Heart left ventricle (tissue), 16 donors: ENCODE measurements at regions not wholly inside any gene's neighbourhood (a gene's known extent, or its start where the extent isn't known, plus 50 kb on each side); places are given as distances from the start of the nearest gene placed in this dataset.

ENCODE experiments used
- ATAC-seq, 4 donors: fragments of 200-7000 bp; cut with Tn5 transposase; one replicate each; pipeline ENCODE4 v1.9.1; 2020 to 2022; ENCODE audit warnings: moderate library complexity in 4 of 4, mild to moderate bottlenecking in 3 of 4, moderate number of reproducible peaks in 1 of 4
- DNase-seq, 5 donors: peaks; one replicate each; pipeline ENCODE4 v3.0.0-alpha.2; 2020
- H3K27ac ChIP-seq, 12 donors: fragments of 200-600 bp; sonication (generic) in 4 of 12; one replicate each; pipeline versions ENCODE4 v1.5.0 to v1.8.0; 2016 to 2022; ENCODE audit warnings: mild to moderate bottlenecking in 2 of 12
- H3K27me3 ChIP-seq, 9 donors: fragments of 200-600 bp; sonication (generic) in 2 of 9; one replicate each; pipeline versions ENCODE4 v1.5.1 to v1.8.0; 2016 to 2022; ENCODE audit warnings: mild to moderate bottlenecking in 3 of 9
- H3K36me3 ChIP-seq, 9 donors: fragments of 200-600 bp; sonication (generic) in 2 of 9; one replicate each; pipeline versions ENCODE4 v1.5.0 to v1.8.0; 2018 to 2022; ENCODE audit warnings: mild to moderate bottlenecking in 2 of 9
- H3K4me1 ChIP-seq, 12 donors: fragments of 200-600 bp; sonication (generic) in 4 of 12; one replicate each; pipeline versions ENCODE4 v1.5.0 to v1.8.0; 2016 to 2022; ENCODE audit warnings: mild to moderate bottlenecking in 3 of 12
- H3K4me3 ChIP-seq, 12 donors: fragments of 200-600 bp; sonication (generic) in 4 of 12; one replicate each; pipeline versions ENCODE4 v1.5.0 to v1.8.0; 2017 to 2022; ENCODE audit warnings: mild to moderate bottlenecking in 9 of 12, moderate library complexity in 4 of 12
- H3K9me3 ChIP-seq, 12 donors: fragments of 200-600 bp; sonication (generic) in 4 of 12; one replicate each; pipeline versions ENCODE4 v1.5.0 to v1.8.0; 2016 to 2022; ENCODE audit warnings: mild to moderate bottlenecking in 1 of 12
- POLR2A ChIP-seq, 2 donors: fragments of 450-650 bp; IDR thresholded peaks; one replicate each; pipeline ENCODE4 v1.6.1; 2017; ENCODE audit warnings: antibody characterized with exemption in 2 of 2, mild to moderate bottlenecking in 2 of 2, moderate library complexity in 2 of 2
- WGBS, 4 donors: extraction: QIAGEN DNeasy Blood & Tissue Kit in 2 of 4; methylation state at CpG; one replicate each; pipeline versions ENCODE4 v1.1.5 to v1.1.7; 2013 to 2018; 5-methylcytosine and 5-hydroxymethylcytosine counted together
- intact Hi-C, 10 donors: fragments of 100-400 bp; cut with DNase I; formaldehyde crosslinking; loops; one replicate each; pipeline versions ENCODE4 v1.11.1 to v1.14.2; 2022
- TF ChIP-seq, protein P1 (sequence below), 12 donors: fragments of 200-600 bp; sonication (generic) in 4 of 12; IDR thresholded peaks; one replicate each; pipeline versions ENCODE4 v1.5.0 to v1.8.0; 2018 to 2022; ENCODE audit warnings: antibody characterized with exemption in 12 of 12, mild to moderate bottlenecking in 5 of 12
- donor health status: ischemic (EF 13 %, LVEDD 7.1; RV severe dilation, severe dysfunction).
- donor health status: healthy with polysubstance abuse.
- donor health status: DM: no; HTN: yes; CAD: no.
- donor health status: DM: no; HTN: no; CAD: no.
- donor health status: ischemic (EF 25% LVEDD 6.9; RV normal size, moderate dysfunction).
- donor health status: ischemic (EF 25% LVEDD 5.7; RV mildly dilated, moderate dysfunction).
- donor health status: healthy.
- donor health status: DM: yes; HTN: yes; CAD: no.
- donor health status: ischemic (EF 35%, LVEDD 5.7; RV mildly dilated, moderate dysfunction).
- donor health status: nonischemic (EF 11% LVEDD 7.7; RV severe dilation, severe dysfunction).
- donor health status: DM: yes; HTN: yes; CAD: no.
- donor health status: PGD.
- donor health status: ischemic (EF 29% LVEDD 5.4; RV normal size, mild dysfunction).
- donor health status: nonischemic (EF 23%, LVEDD 6.1; RV moderate dilation, normal function).

DNA sequence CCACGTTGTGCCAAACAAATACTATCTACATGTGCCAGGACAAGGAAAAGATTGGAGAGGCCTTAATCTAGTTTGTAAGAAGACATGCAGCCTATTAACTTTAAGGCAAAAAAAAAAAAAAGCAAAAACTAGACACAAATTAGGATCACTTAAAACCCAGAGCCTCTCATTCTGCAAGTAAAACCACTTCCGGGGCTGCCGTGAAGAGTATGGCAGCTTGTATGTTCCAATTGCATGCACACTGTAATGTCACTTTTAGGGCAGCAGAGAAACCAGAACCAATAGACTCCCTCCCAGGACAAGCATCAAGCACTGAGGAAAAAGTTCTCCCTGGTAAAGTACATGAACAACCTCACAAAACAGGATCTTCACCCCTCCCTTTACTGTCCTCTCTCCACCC lies 70.6 kb downstream of the RSL24D1 start:
- ATAC-seq (no peak), DNase-seq (no peak)
- 78 to 94% (median 88%) methylated on average over 3 of the region's 3 CpGs for WGBS, 4 donors
- H3K9me3 ChIP-seq, result peaks cover 0 to 3% (median 0%) of the 10 kb centered on the region in 12 donors
- H3K27ac ChIP-seq, result no peak overlapping the region
- no peak overlapping the region for H3K4me3 ChIP-seq
- intact Hi-C loops, result no loop called here
- H3K27me3 ChIP-seq, result peaks cover 0 to 4% (median 0%) of the 10 kb centered on the region in 9 donors
- TF ChIP-seq, protein P1, sequence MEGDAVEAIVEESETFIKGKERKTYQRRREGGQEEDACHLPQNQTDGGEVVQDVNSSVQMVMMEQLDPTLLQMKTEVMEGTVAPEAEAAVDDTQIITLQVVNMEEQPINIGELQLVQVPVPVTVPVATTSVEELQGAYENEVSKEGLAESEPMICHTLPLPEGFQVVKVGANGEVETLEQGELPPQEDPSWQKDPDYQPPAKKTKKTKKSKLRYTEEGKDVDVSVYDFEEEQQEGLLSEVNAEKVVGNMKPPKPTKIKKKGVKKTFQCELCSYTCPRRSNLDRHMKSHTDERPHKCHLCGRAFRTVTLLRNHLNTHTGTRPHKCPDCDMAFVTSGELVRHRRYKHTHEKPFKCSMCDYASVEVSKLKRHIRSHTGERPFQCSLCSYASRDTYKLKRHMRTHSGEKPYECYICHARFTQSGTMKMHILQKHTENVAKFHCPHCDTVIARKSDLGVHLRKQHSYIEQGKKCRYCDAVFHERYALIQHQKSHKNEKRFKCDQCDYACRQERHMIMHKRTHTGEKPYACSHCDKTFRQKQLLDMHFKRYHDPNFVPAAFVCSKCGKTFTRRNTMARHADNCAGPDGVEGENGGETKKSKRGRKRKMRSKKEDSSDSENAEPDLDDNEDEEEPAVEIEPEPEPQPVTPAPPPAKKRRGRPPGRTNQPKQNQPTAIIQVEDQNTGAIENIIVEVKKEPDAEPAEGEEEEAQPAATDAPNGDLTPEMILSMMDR (IDR thresholded peaks at IDR 0.05), result no peak
- no peak for TF ChIP-seq POLR2A (IDR thresholded peaks at IDR 0.05)
- H3K4me1 ChIP-seq, result peaks cover 0 to 4% (median 0%) of the 10 kb centered on the region in 12 donors
- no peaks in the 10 kb centered on the region for H3K36me3 ChIP-seq

DNA sequence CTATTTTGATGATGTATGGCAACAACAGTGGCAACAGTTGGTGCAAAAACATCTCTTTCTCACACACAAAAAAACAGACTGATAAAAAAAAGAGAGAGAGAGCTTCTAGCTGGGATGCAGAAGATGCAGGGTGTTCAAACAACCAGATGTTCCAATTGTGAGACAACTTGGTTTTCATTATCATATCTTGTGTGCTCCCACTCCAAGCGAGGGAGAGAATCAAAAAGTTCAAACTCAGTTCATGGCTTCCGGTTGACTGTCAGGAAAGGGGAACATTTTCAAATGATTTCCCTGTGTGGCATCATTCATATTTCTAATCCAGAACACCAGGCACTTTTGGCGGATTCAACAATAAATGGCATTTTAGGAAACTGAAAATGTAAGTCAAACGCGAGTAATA lies 72.1 kb downstream of the RSL24D1 start:
- Histone ChIP-seq H3K4me3 (no peak overlapping the region), H3K27me3 (peaks cover 0 to 4% (median 0%) of the 10 kb centered on the region in 9 donors), H3K27ac (no peak overlapping the region), H3K9me3 (no peaks in the 10 kb centered on the region), H3K36me3 (no peaks in the 10 kb centered on the region), H3K4me1 (peaks cover 0 to 4% (median 0%) of the 10 kb centered on the region in 12 donors)
- ATAC-seq, result no peak
- 51 to 63% (median 59%) methylated on average over 5 of the region's 5 CpGs for WGBS, 4 donors
- TF ChIP-seq, protein P1 (IDR thresholded peaks at IDR 0.05), result no peak
- no peak for TF ChIP-seq POLR2A (IDR thresholded peaks at IDR 0.05)
- intact Hi-C loops, result no loop called here
- DNase-seq, result no peak

DNA sequence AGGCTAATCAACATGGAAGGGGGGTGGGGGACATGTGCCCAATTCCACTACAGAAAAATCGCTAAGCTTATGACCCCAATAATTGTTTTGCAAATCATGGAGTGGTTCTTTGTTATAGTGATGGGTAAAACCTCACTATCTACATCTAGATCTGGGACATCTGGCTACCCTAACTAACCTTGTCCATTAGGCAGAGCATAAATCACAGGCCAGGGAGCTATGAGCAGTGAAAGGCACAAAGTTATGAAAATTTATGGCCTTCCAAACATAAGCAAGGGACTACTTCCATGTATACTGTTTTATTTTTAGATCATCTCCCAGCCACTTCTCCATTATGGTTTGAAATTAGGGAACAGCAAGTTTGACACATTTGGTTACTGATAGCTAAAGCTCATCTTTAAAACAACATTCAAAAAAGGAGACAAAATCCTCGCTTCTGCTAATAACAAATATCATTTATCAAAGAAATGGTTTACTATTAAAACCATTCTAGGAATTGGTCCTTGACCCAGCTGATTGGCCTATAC lies 78.3 kb downstream of the RSL24D1 start:
- H3K36me3 ChIP-seq, result no peaks in the 10 kb centered on the region
- no peak overlapping the region for H3K4me3 ChIP-seq
- DNase-seq (no peak), ATAC-seq (no peak)
- no peaks in the 10 kb centered on the region for H3K27me3 ChIP-seq
- intact Hi-C loops, result no loop called here
- H3K9me3 ChIP-seq, result no peaks in the 10 kb centered on the region
- no peaks in the 10 kb centered on the region for H3K4me1 ChIP-seq
- no peak for TF ChIP-seq POLR2A (IDR thresholded peaks at IDR 0.05)
- TF ChIP-seq, protein P1 (IDR thresholded peaks at IDR 0.05), result no peak
- 82 to 92% (median 89%) methylated on average over 2 of the region's 2 CpGs for WGBS, 4 donors
- no peak overlapping the region for H3K27ac ChIP-seq

DNA sequence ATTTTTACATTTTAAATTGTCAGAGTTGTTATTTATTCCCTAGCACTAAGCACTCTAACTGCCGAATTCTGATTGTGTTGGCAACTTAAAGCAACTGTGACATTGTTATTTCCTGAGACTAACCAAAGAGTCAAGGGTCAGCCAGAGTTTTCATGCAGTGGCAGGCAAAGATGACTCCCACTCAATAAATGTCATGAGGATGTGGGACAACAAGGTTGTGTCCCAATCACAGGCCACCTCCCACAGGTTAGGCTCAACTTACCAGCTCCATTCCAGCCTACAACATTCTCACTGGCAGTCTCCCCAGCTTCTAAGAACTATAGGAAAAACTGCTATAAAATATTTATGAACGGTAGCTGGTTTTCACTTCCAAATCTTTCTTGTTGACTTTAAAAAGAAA lies 80.1 kb downstream of the RSL24D1 start:
- ATAC-seq, result no peak
- Histone ChIP-seq H3K27ac (no peak overlapping the region), H3K27me3 (no peaks in the 10 kb centered on the region), H3K4me1 (no peaks in the 10 kb centered on the region), H3K36me3 (no peaks in the 10 kb centered on the region), H3K4me3 (no peak overlapping the region), H3K9me3 (no peaks in the 10 kb centered on the region)
- TF ChIP-seq POLR2A (IDR thresholded peaks at IDR 0.05), result no peak
- TF ChIP-seq, protein P1 (IDR thresholded peaks at IDR 0.05), result no peak
- intact Hi-C loops, result no loop called here
- no peak for DNase-seq
- WGBS, 4 donors, result 44 to 60% (median 52%) methylated on average over 2 of the region's 2 CpGs
